Duodenal mucosa (tissue), 2 donors: ENCODE measurements at regions not wholly inside any gene's neighbourhood (a gene's known extent, or its start where the extent isn't known, plus 50 kb on each side); places are given as distances from the start of the nearest gene placed in this dataset.

Experiments
- H3K27ac ChIP-seq: one replicate; pipeline ENCODE4 v1.7.0; 2013; ENCODE audit warnings: low read depth, low read length
- H3K27me3 ChIP-seq, 2 donors: one replicate each; pipeline ENCODE4 v1.7.0; 2013; ENCODE audit warnings: low read length in 2 of 2, control low read depth in 1 of 2; ENCODE audit not compliant: insufficient read depth in 2 of 2, control insufficient read depth in 1 of 2
- H3K36me3 ChIP-seq, 2 donors: one replicate each; pipeline ENCODE4 v1.7.0; 2013; ENCODE audit warnings: low read length in 2 of 2, control low read depth in 1 of 2; ENCODE audit not compliant: insufficient read depth in 2 of 2, control insufficient read depth in 1 of 2
- H3K4me1 ChIP-seq, 2 donors: one replicate each; pipeline ENCODE4 v1.7.0; 2013; ENCODE audit warnings: low read length in 2 of 2, control low read depth in 1 of 2; ENCODE audit not compliant: insufficient read depth in 2 of 2, control insufficient read depth in 1 of 2
- H3K4me3 ChIP-seq, 2 donors: one replicate each; pipeline ENCODE4 v1.7.0; 2013; ENCODE audit warnings: low read length in 2 of 2, low read depth in 1 of 2
- H3K9ac ChIP-seq, 2 donors: one replicate each; pipeline ENCODE4 v1.7.0; 2013; ENCODE audit warnings: low read length in 2 of 2, low read depth in 1 of 2
- H3K9me3 ChIP-seq, 2 donors: one replicate each; pipeline ENCODE4 v1.7.0; 2013; ENCODE audit warnings: low read length in 2 of 2, control low read depth in 1 of 2; ENCODE audit not compliant: control insufficient read depth in 1 of 2

DNA sequence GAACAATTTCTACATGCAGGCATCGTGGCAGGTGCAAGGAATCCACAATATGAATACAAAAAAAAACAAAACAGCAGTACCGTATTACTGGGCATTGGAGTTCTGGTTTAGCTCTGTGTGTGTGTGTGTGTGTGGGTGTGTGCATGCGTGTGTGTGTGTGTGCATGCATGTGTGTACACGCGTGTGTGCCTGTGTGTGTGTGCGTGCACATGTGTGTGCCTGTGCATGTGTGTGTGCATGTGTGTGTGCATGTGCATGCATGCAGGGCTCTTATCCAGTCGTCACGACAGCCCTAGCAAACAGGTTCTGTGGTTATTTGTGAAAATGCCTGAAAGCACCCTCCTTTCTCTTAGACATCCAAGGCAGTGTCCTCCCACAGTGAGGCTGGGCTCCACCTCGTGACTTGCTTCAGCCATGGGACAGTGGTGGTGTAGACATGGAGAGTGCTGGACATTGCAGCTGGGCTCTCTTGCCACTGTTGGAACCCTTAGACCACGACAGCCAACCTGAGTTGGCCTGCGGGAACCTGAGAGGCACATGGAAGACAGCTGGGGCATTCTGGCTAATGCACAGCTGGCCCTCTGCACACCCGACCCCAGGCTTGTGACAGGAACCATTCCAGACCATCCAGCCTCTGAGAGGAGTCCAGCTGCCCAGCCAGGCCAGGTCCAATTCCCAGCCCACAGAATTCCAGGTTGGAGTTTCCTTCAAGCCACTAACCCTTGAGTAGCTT, 173.4 kb upstream of the SHH start:
- Histone ChIP-seq H3K4me1 (no peaks in the 10 kb centered on the region), H3K4me3 (no peak overlapping the region), H3K27ac (no peak overlapping the region), H3K27me3 (no peaks in the 10 kb centered on the region), H3K9ac (no peak overlapping the region), H3K9me3 (no peaks in the 10 kb centered on the region), H3K36me3 (no peaks in the 10 kb centered on the region)

- Histone ChIP-seq H3K4me1 (no peaks in the 10 kb centered on the region), H3K9ac (no peak overlapping the region), H3K36me3 (no peaks in the 10 kb centered on the region), H3K27me3 (peaks cover 3% of the 10 kb centered on the region in 2 donors), H3K27ac (no peak overlapping the region), H3K4me3 (no peak overlapping the region), H3K9me3 (no peaks in the 10 kb centered on the region)
Observed at GRCh38 chr7:155984609-155985405, 172.5 kb upstream of the SHH start.

DNA sequence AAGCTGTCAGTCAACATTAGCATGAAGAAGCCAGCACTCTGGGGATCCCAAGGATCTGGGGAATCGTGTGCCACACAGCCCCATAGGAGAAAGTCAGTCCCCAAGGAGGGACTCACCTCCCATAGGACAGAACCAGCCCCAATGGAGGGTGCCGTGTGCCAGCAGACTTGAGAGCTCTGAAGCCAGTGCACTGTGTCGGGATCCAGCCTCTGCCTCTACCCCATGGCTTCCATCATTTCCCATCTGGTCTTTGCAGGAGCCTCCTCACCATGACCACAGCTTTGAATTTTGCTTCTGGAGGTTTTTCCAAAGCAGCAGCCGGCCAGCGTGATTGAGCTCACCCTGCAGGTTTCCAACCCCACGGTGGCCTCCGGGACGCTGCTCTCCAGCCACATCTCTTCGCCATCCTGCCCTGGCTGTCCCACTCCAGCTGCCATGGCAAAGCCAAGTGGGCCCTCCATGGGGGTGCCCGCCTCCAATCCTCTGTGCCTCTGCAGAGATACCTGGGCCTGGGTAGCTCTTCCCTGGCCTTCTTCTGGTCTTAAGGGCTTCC, 171.8 kb upstream of the SHH start:
- H3K4me1 ChIP-seq: no peaks in the 10 kb centered on the region

GRCh38 chr7:155983176-155983815, 171.0 kb upstream of the SHH start:
- no peak overlapping the region for H3K9ac ChIP-seq
- H3K36me3 ChIP-seq: no peaks in the 10 kb centered on the region
- no peak overlapping the region for H3K27ac ChIP-seq
- no peaks in the 10 kb centered on the region for H3K9me3 ChIP-seq
- H3K4me1 ChIP-seq: no peaks in the 10 kb centered on the region
- no peak overlapping the region for H3K4me3 ChIP-seq
- H3K27me3 ChIP-seq: peaks cover 5 to 6% of the 10 kb centered on the region in 2 donors

More for the DNA sequence above, 171.8 kb upstream of the SHH start:
- Histone ChIP-seq H3K9me3 (no peaks in the 10 kb centered on the region), H3K27me3 (peaks cover 3 to 5% of the 10 kb centered on the region in 2 donors), H3K4me3 (no peak overlapping the region), H3K9ac (no peak overlapping the region), H3K27ac (no peak overlapping the region), H3K36me3 (no peaks in the 10 kb centered on the region)

- H3K36me3 ChIP-seq: no peaks in the 10 kb centered on the region
- no peak overlapping the region for H3K27ac ChIP-seq
- H3K9me3 ChIP-seq: no peaks in the 10 kb centered on the region
- no peaks in the 10 kb centered on the region for H3K4me1 ChIP-seq
- peaks cover 5 to 11% of the 10 kb centered on the region in 2 donors for H3K27me3 ChIP-seq
- H3K9ac ChIP-seq: no peak overlapping the region
- H3K4me3 ChIP-seq: no peak overlapping the region
Observed at GRCh38 chr7:155981703-155982102, 169.4 kb upstream of the SHH start.

- H3K9ac ChIP-seq: no peak overlapping the region
- no peak overlapping the region for H3K27ac ChIP-seq
- no peak overlapping the region for H3K4me3 ChIP-seq
- peaks cover 5 to 11% of the 10 kb centered on the region in 2 donors for H3K27me3 ChIP-seq
- no peaks in the 10 kb centered on the region for H3K9me3 ChIP-seq
- no peaks in the 10 kb centered on the region for H3K36me3 ChIP-seq
- H3K4me1 ChIP-seq: no peaks in the 10 kb centered on the region
Observed at GRCh38 chr7:155980841-155981240, 168.6 kb upstream of the SHH start.

DNA sequence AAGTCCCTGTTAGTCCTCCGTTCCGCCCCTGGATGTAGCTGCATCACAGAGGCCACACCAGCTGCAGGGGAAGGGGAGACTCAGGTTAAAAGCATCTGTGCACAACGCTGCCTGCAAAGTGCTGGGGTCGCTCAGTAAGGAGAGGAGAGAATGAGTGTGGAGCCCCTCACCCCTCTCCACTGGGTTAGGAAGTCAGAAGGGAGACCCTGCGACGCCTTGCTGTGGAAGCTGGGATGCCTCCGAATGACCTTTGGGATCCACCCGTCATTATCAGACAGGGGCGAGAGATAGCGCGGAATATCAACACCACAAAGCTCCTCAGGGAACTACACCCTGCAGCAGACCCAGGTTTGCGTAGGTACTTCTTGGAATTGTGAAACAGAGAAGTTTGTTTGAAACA, 167.7 kb upstream of the SHH start:
- no peaks in the 10 kb centered on the region for H3K4me1 ChIP-seq
- H3K27ac ChIP-seq: no peak overlapping the region
- H3K27me3 ChIP-seq: peaks cover 5 to 11% of the 10 kb centered on the region in 2 donors
- no peak overlapping the region for H3K4me3 ChIP-seq
- no peaks in the 10 kb centered on the region for H3K36me3 ChIP-seq
- no peaks in the 10 kb centered on the region for H3K9me3 ChIP-seq
- no peak overlapping the region for H3K9ac ChIP-seq

GRCh38 chr7:155979566-155979965, 167.3 kb upstream of the SHH start:
- no peak overlapping the region for H3K27ac ChIP-seq
- no peak overlapping the region for H3K4me3 ChIP-seq
- H3K36me3 ChIP-seq: no peaks in the 10 kb centered on the region
- H3K9me3 ChIP-seq: no peaks in the 10 kb centered on the region
- no peaks in the 10 kb centered on the region for H3K4me1 ChIP-seq
- peaks cover 5 to 11% of the 10 kb centered on the region in 2 donors for H3K27me3 ChIP-seq
- no peak overlapping the region for H3K9ac ChIP-seq

GRCh38 chr7:155975490-155975889, 163.2 kb upstream of the SHH start:
- no peaks in the 10 kb centered on the region for H3K9me3 ChIP-seq
- H3K4me1 ChIP-seq: no peaks in the 10 kb centered on the region
- H3K27ac ChIP-seq: no peak overlapping the region
- H3K9ac ChIP-seq: no peak overlapping the region
- no peaks in the 10 kb centered on the region for H3K36me3 ChIP-seq
- no peak overlapping the region for H3K4me3 ChIP-seq
- peaks cover 5 to 11% of the 10 kb centered on the region in 2 donors for H3K27me3 ChIP-seq
